Panc1 (cell line): ENCODE measurements at regions not wholly inside any gene's neighbourhood (a gene's known extent, or its start where the extent isn't known, plus 50 kb on each side); places are given as distances from the start of the nearest gene placed in this dataset.

ENCODE experiments used
- ATAC-seq: fragments of 200-7000 bp; cut with Tn5 transposase; 2 replicates; pipeline ENCODE4 v1.9.1; 2020; ENCODE audit warnings: mild to moderate bottlenecking, moderate library complexity
- BruUV-seq: library from RNA; stranded (reverse); fragments of 400-500 nt; replicated peaks from 2 replicates; lab custom pipeline; 2021; lab: Mats Ljungman, UMichigan
- CTCF ChIA-PET: fragments of 300-600 bp; sonication (Branson Sonifier 250); formaldehyde crosslinking; loops from one replicate; lab custom pipeline; 2022; ENCODE audit warnings: antibody characterized with exemption; lab: Charles Lee
- POLR2A ChIA-PET: fragments of 300-600 bp; sonication (Branson Sonifier 250); formaldehyde crosslinking; loops from one replicate; lab custom pipeline; 2022; ENCODE audit warnings: antibody characterized with exemption; lab: Charles Lee
- DNase-seq: peaks from one replicate; pipeline ENCODE4 v3.0.0-alpha.2; 2010; ENCODE audit warnings: low read depth, low spot score
- H3K27ac ChIP-seq: 2 replicates; pipeline ENCODE4 v1.5.1; 2011; ENCODE audit warnings: mild to moderate bottlenecking, low read length, inconsistent platforms
- H3K27me3 ChIP-seq: fragments of 200-500 bp; sonication (Bioruptor generic); 2 replicates; pipeline ENCODE4 v1.6.0; 2014; ENCODE audit warnings: low read length, inconsistent platforms; ENCODE audit not compliant: control insufficient read depth, insufficient read depth
- H3K36me3 ChIP-seq: fragments of 200-500 bp; sonication (Bioruptor generic); 2 replicates; pipeline ENCODE4 v1.5.1; 2014; ENCODE audit warnings: inconsistent platforms, mild to moderate bottlenecking, low read length, moderate library complexity; ENCODE audit not compliant: control insufficient read depth, insufficient read depth
- H3K4me1 ChIP-seq: 2 replicates; pipeline ENCODE4 v1.5.1; 2011; ENCODE audit warnings: inconsistent platforms, mild to moderate bottlenecking, low read length, moderate library complexity; ENCODE audit not compliant: control insufficient read depth, insufficient read depth
- H3K4me3 ChIP-seq, 2 experiments: 2 replicates each; pipeline ENCODE4 v1.5.1; 2011 to 2012; ENCODE audit warnings: low read depth in 2 of 2, low read length in 2 of 2, mild to moderate bottlenecking in 2 of 2, inconsistent platforms in 1 of 2, moderate library complexity in 1 of 2
- H3K9me3 ChIP-seq: fragments of 200-500 bp; sonication (Bioruptor generic); 2 replicates; pipeline ENCODE4 v1.5.1; 2014; ENCODE audit warnings: low read depth, mild to moderate bottlenecking, inconsistent platforms, low read length, moderate library complexity; ENCODE audit not compliant: control insufficient read depth, insufficient read depth
- CTCF ChIP-seq: fragments of 450-650 bp; IDR thresholded peaks from 2 replicates; pipeline ENCODE4 v1.5.1; 2017; ENCODE audit warnings: mild to moderate bottlenecking
- POLR2AphosphoS5 ChIP-seq: IDR thresholded peaks from 2 replicates; pipeline ENCODE4 v1.6.1; 2012; ENCODE audit warnings: mild to moderate bottlenecking, low read depth, low read length, moderate library complexity
- SIN3A ChIP-seq: IDR thresholded peaks from 2 replicates; pipeline ENCODE4 v1.6.1; 2012; ENCODE audit warnings: low read depth, mild to moderate bottlenecking, low read length, moderate library complexity, borderline replicate concordance; ENCODE audit not compliant: insufficient read depth
- TCF7L2 ChIP-seq: IDR thresholded peaks from 2 replicates; pipeline ENCODE4 v1.6.1; 2011; ENCODE audit warnings: mild to moderate bottlenecking, low read depth, low read length, inconsistent platforms
- in situ Hi-C: cut with HindIII; loops from 2 replicates; pipeline ENCODE4 v1.10.0; 2016; ENCODE audit warnings: low sequenced_read_pairs, low pct_unique_long_range_greater_than_20kb
- intact Hi-C: fragments of 100-400 bp; cut with micrococcal nuclease; formaldehyde crosslinking; loops from one replicate; pipeline ENCODE4 v1.10.0; 2022; ENCODE audit not compliant: unreplicated experiment
- TF ChIP-seq, protein P1 (sequence below), 2 experiments: IDR thresholded peaks; 2 replicates each; pipeline ENCODE4 v1.6.1; 2011 to 2012; ENCODE audit warnings: low read depth in 2 of 2, control low read depth in 1 of 2, low read length in 1 of 2, mild to moderate bottlenecking in 1 of 2, moderate library complexity in 1 of 2; ENCODE audit not compliant: insufficient read depth in 1 of 2

GRCh38 chr10:121134711-121135110, 283.5 kb downstream of the WDR11 start:
- no TSS peak for BruUV-seq
- CTCF ChIA-PET: no interaction called here

GRCh38 chr10:121135512-121135911, 284.4 kb downstream of the WDR11 start:
- H3K36me3 ChIP-seq: no peaks in the 10 kb centered on the region
- in situ Hi-C loops: no loop called here
- ChIA-PET CTCF (no interaction called here), POLR2A (interaction anchor here (0.6 kb wide), 1 partner anchor 62 kb away, joined by 9 read pairs; no protein-coding TSS in a partner anchor)
- no TSS peak for BruUV-seq
- peaks cover 7% of the 10 kb centered on the region; the same call in 1 of the 2 replicates for H3K27me3 ChIP-seq
- no peaks in the 10 kb centered on the region for H3K4me1 ChIP-seq
- ATAC-seq: no peak
- TF ChIP-seq POLR2AphosphoS5: no peak
- no peak for TF ChIP-seq TCF7L2
- no peak for TF ChIP-seq CTCF
- intact Hi-C loops: no loop called here
- H3K4me3 ChIP-seq: no peak overlapping the region
- H3K9me3 ChIP-seq: no peaks in the 10 kb centered on the region
- no peak overlapping the region for H3K27ac ChIP-seq
- DNase-seq: no peak

More at GRCh38 chr10:121134711-121135110, 283.5 kb downstream of the WDR11 start:
- Histone ChIP-seq H3K27me3 (peaks cover 7% of the 10 kb centered on the region; the same call in 1 of the 2 replicates), H3K4me3 (no peak overlapping the region), H3K4me1 (no peaks in the 10 kb centered on the region), H3K36me3 (no peaks in the 10 kb centered on the region), H3K27ac (no peak overlapping the region), H3K9me3 (no peaks in the 10 kb centered on the region)
- ATAC-seq: no peak
- in situ Hi-C loops (no loop called here), intact Hi-C loops (no loop called here)
- TF ChIP-seq, protein P1, sequence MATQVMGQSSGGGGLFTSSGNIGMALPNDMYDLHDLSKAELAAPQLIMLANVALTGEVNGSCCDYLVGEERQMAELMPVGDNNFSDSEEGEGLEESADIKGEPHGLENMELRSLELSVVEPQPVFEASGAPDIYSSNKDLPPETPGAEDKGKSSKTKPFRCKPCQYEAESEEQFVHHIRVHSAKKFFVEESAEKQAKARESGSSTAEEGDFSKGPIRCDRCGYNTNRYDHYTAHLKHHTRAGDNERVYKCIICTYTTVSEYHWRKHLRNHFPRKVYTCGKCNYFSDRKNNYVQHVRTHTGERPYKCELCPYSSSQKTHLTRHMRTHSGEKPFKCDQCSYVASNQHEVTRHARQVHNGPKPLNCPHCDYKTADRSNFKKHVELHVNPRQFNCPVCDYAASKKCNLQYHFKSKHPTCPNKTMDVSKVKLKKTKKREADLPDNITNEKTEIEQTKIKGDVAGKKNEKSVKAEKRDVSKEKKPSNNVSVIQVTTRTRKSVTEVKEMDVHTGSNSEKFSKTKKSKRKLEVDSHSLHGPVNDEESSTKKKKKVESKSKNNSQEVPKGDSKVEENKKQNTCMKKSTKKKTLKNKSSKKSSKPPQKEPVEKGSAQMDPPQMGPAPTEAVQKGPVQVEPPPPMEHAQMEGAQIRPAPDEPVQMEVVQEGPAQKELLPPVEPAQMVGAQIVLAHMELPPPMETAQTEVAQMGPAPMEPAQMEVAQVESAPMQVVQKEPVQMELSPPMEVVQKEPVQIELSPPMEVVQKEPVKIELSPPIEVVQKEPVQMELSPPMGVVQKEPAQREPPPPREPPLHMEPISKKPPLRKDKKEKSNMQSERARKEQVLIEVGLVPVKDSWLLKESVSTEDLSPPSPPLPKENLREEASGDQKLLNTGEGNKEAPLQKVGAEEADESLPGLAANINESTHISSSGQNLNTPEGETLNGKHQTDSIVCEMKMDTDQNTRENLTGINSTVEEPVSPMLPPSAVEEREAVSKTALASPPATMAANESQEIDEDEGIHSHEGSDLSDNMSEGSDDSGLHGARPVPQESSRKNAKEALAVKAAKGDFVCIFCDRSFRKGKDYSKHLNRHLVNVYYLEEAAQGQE (IDR thresholded peaks at IDR 0.05; ENCODE audit: insufficient read depth in 1 of 2, low read depth in 2 of 2, low read length in 1 of 2): no peak
- TF ChIP-seq POLR2AphosphoS5 (no peak), TCF7L2 (no peak), SIN3A (no peak), CTCF (no peak)
- POLR2A ChIA-PET: no interaction called here
- DNase-seq: no peak
